HCT116 (cell line): ENCODE measurements at regions not wholly inside any gene's neighbourhood (a gene's known extent, or its start where the extent isn't known, plus 50 kb on each side); places are given as distances from the start of the nearest gene placed in this dataset.
"Not testable (repeated sequence)": the region's sequence is repeated elsewhere in the genome, so short reads cannot be mapped to it uniquely, and the experiment has no call there.

Source experiments
- ATAC-seq: fragments of 200-7000 bp; cut with Tn5 transposase; 2 replicates; pipeline ENCODE4 v1.9.1; 2020; ENCODE audit warnings: mild to moderate bottlenecking, moderate library complexity
- BruUV-seq: library from RNA; stranded (reverse); fragments of 400-500 nt; replicated peaks from 2 replicates; lab custom pipeline; 2021; lab: Mats Ljungman, UMichigan
- CTCF ChIA-PET: fragments of 300-600 bp; sonication (Branson Sonifier 250); formaldehyde crosslinking; loops from one replicate; lab custom pipeline; 2021; ENCODE audit warnings: antibody characterized with exemption; lab: Charles Lee
- POLR2A ChIA-PET: fragments of 300-600, 350-600 bp; sonication (Branson Sonifier 250); formaldehyde crosslinking; loops from one replicate; lab custom pipeline; 2021; ENCODE audit warnings: antibody characterized with exemption; lab: Charles Lee
- RAD21 ChIA-PET, 2 experiments: fragments of 300-600 bp; sonication (Branson Sonifier 250); formaldehyde crosslinking; loops; one replicate each; lab custom pipeline; 2023; ENCODE audit warnings: low total read pairs in 2 of 2; ENCODE audit not compliant: uncharacterized antibody in 2 of 2, unreplicated experiment in 2 of 2, low non-redundant PET in 1 of 2; lab: Charles Lee
- DNase-seq: peaks from one replicate; pipeline ENCODE4 v3.0.0-alpha.2; 2010; ENCODE audit warnings: low read depth, low spot score
- H2AFZ ChIP-seq: fragments of 200-600 bp; shearing (Covaris generic), sonication (generic); 2 replicates; pipeline ENCODE4 v1.6.1; 2017; ENCODE audit warnings: low read depth, mixed run types, mixed read lengths, antibody characterized with exemption, low read length; ENCODE audit not compliant: poor library complexity, severe bottlenecking
- H3K27ac ChIP-seq: 2 replicates; pipeline ENCODE4 v1.5.1; 2012; ENCODE audit warnings: low read depth, low read length
- H3K27me3 ChIP-seq: fragments of 200-600 bp; sonication (generic); 2 replicates; pipeline ENCODE4 v1.6.1; 2016; ENCODE audit warnings: mixed run types, low read length, mixed read lengths; ENCODE audit not compliant: insufficient read depth
- H3K36me3 ChIP-seq, 2 experiments: fragments of 200-500 bp in 1 of 2; fragments of 200-600 bp in 1 of 2; sonication (Bioruptor generic) in 1 of 2; sonication (generic) in 1 of 2; 2 replicates each; pipeline versions ENCODE4 v1.5.1 to v1.6.1; 2014 to 2016; ENCODE audit warnings: low read length in 2 of 2, inconsistent platforms in 1 of 2, mixed read lengths in 1 of 2, mixed run types in 1 of 2; ENCODE audit not compliant: insufficient read depth in 2 of 2, control insufficient read depth in 1 of 2
- H3K4me1 ChIP-seq, 2 experiments: fragments of 200-600 bp in 1 of 2; sonication (generic) in 1 of 2; 2 replicates each; pipeline versions ENCODE4 v1.5.1 to v1.6.1; 2012 to 2017; ENCODE audit warnings: low read length in 2 of 2, inconsistent platforms in 1 of 2, mild to moderate bottlenecking in 1 of 2, mixed read lengths in 1 of 2, mixed run types in 1 of 2, moderate library complexity in 1 of 2; ENCODE audit not compliant: insufficient read depth in 2 of 2, control insufficient read depth in 1 of 2
- H3K4me2 ChIP-seq: fragments of 200-600 bp; sonication (generic); 2 replicates; pipeline ENCODE4 v1.6.1; 2017; ENCODE audit warnings: mixed run types, low read length, mixed read lengths
- H3K4me3 ChIP-seq, 2 experiments: fragments of 200-600 bp in 1 of 2; sonication (generic) in 1 of 2; replicated peaks in 1 of 2; 2 replicates each; pipeline ENCODE4 v1.5.1; 2011 to 2016; ENCODE audit warnings: low read length in 2 of 2, control low read depth in 1 of 2, low read depth in 1 of 2, mild to moderate bottlenecking in 1 of 2, mixed read lengths in 1 of 2, mixed run types in 1 of 2
- H3K79me2 ChIP-seq: fragments of 200-600 bp; sonication (generic); 2 replicates; pipeline ENCODE4 v1.6.1; 2017; ENCODE audit warnings: mild to moderate bottlenecking, mixed run types, low read length, moderate library complexity, mixed read lengths; ENCODE audit not compliant: insufficient read depth
- H3K9ac ChIP-seq: fragments of 200-600 bp; sonication (generic); 2 replicates; pipeline ENCODE4 v1.6.1; 2016; ENCODE audit warnings: low read length, mixed read lengths
- H3K9me2 ChIP-seq: fragments of 200-600 bp; sonication (generic), shearing (Covaris generic); 2 replicates; pipeline ENCODE4 v1.6.1; 2017; ENCODE audit warnings: mixed run types, mild to moderate bottlenecking, moderate library complexity; ENCODE audit not compliant: insufficient read depth
- H3K9me3 ChIP-seq, 2 experiments: fragments of 200-500 bp in 1 of 2; fragments of 200-600 bp in 1 of 2; sonication (Bioruptor generic) in 1 of 2; sonication (generic) in 1 of 2; 2 replicates each; pipeline ENCODE4 v1.6.1; 2014 to 2017; ENCODE audit warnings: low read length in 2 of 2, mixed read lengths in 2 of 2, inconsistent platforms in 1 of 2, low read depth in 1 of 2, mild to moderate bottlenecking in 1 of 2, mixed run types in 1 of 2, moderate library complexity in 1 of 2; ENCODE audit not compliant: control insufficient read depth in 1 of 2, insufficient read depth in 1 of 2
- H4K20me1 ChIP-seq: fragments of 200-600 bp; sonication (generic), shearing (Covaris generic); 2 replicates; pipeline ENCODE4 v1.6.1; 2017; ENCODE audit warnings: mixed run types, mild to moderate bottlenecking, moderate library complexity; ENCODE audit not compliant: insufficient read depth
- CEBPB ChIP-seq: IDR thresholded peaks from 2 replicates; pipeline ENCODE4 v1.6.1; 2012; ENCODE audit warnings: low read depth
- ZBTB33 ChIP-seq: IDR thresholded peaks from 2 replicates; pipeline ENCODE4 v1.6.1; 2011; ENCODE audit warnings: mild to moderate bottlenecking, low read length, moderate library complexity; ENCODE audit not compliant: insufficient replicate concordance; ENCODE audit errors: extremely low read depth
- ZFX ChIP-seq: fragments of 450-650 bp; IDR thresholded peaks from 2 replicates; pipeline ENCODE4 v1.6.1; 2017
- intact Hi-C: fragments of 100-400 bp; cut with micrococcal nuclease; formaldehyde crosslinking; loops from 2 replicates; pipeline ENCODE4 v1.10.0; 2022

DNA sequence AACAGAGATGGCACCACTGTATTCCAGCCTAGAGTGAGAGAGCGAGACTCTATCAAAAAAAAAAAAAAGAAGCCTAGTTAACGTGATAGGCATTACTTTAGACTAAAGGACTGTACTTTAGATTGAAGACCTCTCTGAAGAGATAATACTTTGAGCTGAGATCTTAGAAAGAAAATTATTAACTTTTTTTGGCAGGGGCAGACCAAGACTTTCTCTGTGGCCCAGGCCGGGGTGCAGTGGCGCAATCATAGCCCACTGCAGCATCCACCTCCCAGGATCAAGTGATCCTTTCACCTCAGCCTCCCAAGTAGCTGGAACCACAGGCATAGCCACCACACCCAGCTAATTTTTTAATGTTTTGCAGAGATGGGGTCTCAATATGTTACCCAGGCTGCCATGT lies 75.7 kb upstream of the TNRC6A start (continued):
- TF ChIP-seq ZBTB33 (no peak), CEBPB (no peak)

- DNase-seq, H3K27ac ChIP-seq, H3K27me3 ChIP-seq, H2AFZ ChIP-seq, BruUV-seq, RAD21 ChIA-PET, ATAC-seq, H3K9me2 ChIP-seq, H3K4me3 ChIP-seq, H3K79me2 ChIP-seq, H3K9ac ChIP-seq, H4K20me1 ChIP-seq, intact Hi-C loops, H3K9me3 ChIP-seq, POLR2A ChIA-PET, CTCF ChIA-PET, H3K36me3 ChIP-seq, H3K4me2 ChIP-seq: not testable (repeated sequence)
- peaks cover 5 to 14% of the 10 kb centered on the region in 2 experiments for H3K4me1 ChIP-seq
These were observed 63.5 kb upstream of the TNRC6A start for GRCh38 chr16:24665942-24666341.

DNA sequence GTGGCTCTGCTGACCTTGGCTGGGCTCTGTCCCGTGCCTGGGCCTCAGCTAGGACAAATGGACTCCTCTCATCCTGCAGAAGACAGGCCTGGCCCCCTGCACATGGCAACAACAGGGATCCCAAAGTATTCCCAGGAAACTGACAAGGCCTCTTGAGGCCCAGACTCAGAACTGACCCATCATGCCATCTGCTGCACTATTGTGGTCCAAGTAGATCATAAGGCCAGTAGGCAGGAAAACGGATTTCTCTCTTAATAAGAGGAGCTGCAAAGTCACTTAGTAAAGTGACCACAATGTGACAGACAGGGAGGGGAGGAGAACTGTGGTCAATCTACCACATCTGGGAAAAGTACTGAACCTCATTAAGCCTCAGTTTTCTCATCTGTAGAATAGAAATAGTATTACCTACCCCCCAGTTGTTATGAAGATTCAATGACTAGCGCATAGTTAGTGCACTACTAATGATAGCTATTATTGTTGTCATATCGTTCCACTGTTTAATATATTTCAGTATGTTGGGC lies 62.1 kb upstream of the TNRC6A start:
- H4K20me1 ChIP-seq, result no peaks in the 10 kb centered on the region
- POLR2A ChIA-PET, result no interaction called here
- intact Hi-C loops, result no loop called here
- ATAC-seq, result no peak
- no TSS peak for BruUV-seq
- no peak overlapping the region for H3K27ac ChIP-seq
- no peak overlapping the region for H3K4me2 ChIP-seq
- no peaks in the 10 kb centered on the region for H3K27me3 ChIP-seq
- TF ChIP-seq ZFX, result no peak
- H3K9ac ChIP-seq, result no peak overlapping the region
- H2AFZ ChIP-seq, result no peak overlapping the region
- H3K9me2 ChIP-seq, result no peaks in the 10 kb centered on the region
- H3K4me1 ChIP-seq, result peaks cover 5 to 14% of the 10 kb centered on the region in 2 experiments
- DNase-seq, result no peak
- H3K4me3 ChIP-seq, result no peak overlapping the region
- RAD21 ChIA-PET, result no interaction called here
- H3K9me3 ChIP-seq, result no peaks in the 10 kb centered on the region
- CTCF ChIA-PET, result no interaction called here
- H3K36me3 ChIP-seq, result no peaks in the 10 kb centered on the region
- no peaks in the 10 kb centered on the region for H3K79me2 ChIP-seq
